MV-4-11 (cell line): ENCODE measurements at regions not wholly inside any gene's neighbourhood (a gene's known extent, or its start where the extent isn't known, plus 50 kb on each side); places are given as distances from the start of the nearest gene placed in this dataset.

Experiments used
- DNase-seq: peaks from one replicate; lab custom pipeline; 2025; lab: John Stamatoyannopoulos, UW

- DNase-seq = no peak
Observed at GRCh38 chr2:188720811-188721605, 253.2 kb upstream of the COL3A1 start.

GRCh38 chr2:188721784-188722183 lies 252.4 kb upstream of the COL3A1 start:
- DNase-seq = no peak

GRCh38 chr2:188725746-188726360 lies 248.3 kb upstream of the COL3A1 start:
- DNase-seq = no peak

- no peak for DNase-seq
Observed at GRCh38 chr2:188726626-188727247, 247.4 kb upstream of the COL3A1 start.

- no peak for DNase-seq
Observed at GRCh38 chr2:188727846-188728245, 246.3 kb upstream of the COL3A1 start.

- DNase-seq = no peak
Observed at GRCh38 chr2:188734691-188735090, 239.5 kb upstream of the COL3A1 start.

- no peak for DNase-seq
Observed at GRCh38 chr2:188746727-188747126, 227.4 kb upstream of the COL3A1 start.

DNA sequence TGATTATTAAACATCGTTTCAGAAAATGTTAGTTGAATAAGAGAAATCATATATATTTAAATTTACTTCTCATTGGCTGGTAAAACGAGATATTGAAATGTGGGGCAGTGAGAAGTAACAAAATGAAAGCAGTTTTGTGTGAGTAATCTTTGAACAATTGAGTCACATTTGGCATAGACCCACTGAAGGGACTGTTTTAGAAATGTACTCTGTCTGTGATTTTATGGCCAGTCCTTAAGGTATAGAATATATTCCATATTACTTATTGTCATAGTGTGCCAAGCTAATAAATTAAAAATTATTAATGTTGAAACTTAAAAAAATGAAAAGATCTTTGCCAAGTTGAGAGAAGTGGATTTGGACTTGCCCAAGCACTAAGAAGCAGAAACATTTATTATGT lies 222.4 kb upstream of the COL3A1 start:
- DNase-seq = no peak

- no peak for DNase-seq
Observed at GRCh38 chr2:188752311-188752710, 221.9 kb upstream of the COL3A1 start.

DNA sequence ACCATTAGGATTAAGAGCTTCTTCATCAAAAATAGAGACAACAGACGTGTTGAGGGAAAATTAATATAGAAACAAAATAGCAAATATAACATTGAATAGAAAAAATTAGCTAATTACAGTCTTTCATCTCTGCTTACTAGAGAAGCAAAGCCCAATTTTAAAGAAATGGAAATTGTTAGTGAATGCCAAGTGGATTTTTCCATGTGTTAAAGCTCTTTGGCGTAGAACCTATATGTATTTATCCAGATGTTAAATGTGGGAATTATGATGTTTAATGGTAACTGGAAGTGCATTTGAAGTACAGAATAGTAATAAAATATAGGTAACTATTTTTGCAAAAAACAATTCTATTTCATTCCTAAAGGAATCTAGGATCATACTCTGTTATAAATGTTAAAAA lies 212.0 kb upstream of the COL3A1 start:
- no peak for DNase-seq

DNA sequence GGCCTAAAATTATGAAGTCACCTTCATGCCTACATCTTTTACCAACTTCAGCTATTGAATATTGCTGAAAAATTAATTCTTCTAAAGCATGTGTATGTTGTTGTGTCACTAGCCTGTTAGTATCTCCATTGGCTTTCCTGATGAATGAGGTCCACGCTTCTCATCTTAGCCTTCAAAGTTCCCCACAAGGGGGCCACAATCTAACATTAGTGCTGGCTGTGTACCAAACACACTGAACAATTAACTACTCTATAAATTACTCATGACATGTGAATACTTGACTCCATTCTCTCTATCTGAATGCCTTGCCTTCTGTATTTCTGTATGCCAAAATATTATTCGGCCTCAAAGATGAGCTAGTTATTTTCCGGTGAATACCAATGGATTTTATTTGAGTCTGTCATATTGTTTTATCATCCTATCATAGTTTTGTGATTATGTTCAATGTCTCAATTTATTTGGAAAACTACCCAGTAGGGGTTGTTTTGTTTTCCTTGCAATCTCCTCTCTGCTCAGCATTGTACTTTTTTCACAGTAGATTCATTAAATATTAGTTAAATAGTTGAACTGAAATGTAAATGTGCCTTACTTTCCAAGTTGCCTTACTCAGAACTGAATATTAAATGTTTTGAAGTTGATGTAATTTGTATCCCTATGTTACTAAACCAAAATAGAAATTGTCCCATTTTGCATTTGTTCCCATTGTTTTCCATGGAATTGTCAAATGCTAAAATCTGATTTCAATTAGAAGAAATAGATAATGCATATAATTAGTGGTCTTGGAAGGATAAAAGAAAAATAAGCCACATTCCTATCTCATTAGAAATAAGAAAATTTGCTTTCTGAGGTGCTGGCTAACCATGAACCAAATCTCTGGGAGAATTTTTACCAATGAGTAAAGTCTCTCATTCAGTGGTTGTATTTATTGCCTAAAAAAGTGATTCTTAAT lies 208.4 kb upstream of the COL3A1 start:
- DNase-seq = no peak

DNA sequence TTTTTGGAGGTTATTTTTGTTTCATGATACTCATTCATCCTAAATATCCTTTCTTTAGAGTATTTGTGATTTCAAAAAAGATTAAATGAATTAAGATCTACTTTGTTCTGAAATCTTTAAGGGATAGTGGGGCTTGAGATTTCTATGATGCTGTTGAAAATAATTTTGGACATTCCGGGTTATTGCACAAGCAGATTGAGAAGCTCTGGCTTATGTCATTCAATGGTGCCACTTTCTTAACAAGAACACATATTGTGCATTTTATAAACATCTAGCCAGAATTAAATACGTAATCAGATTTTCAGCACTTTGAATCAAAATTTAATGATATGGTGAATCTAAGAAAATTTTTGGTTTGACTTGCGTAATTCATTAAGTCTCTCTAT lies 207.7 kb upstream of the COL3A1 start:
- no peak for DNase-seq

GRCh38 chr2:188767176-188767575 lies 207.0 kb upstream of the COL3A1 start:
- DNase-seq = no peak

DNA sequence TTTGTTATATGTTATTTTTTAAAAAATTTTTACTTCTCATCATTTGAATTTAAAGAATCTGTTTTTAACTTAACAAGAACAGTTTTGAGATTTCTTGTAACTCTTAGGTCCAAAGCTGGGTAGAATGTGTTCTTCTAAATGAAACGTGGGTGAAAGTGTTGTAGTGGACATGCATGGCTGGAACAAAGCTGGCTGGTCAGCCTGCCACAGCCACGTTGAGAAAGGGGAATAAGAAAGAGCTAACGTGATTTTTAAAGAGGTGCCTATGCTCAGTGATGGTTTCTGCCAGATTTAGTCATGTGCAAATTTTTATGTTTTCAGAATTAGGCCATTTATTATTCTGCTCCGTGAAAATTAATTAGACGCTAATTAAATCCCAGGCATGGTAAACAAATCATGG lies 203.9 kb upstream of the COL3A1 start:
- no peak for DNase-seq

GRCh38 chr2:188773075-188773474 lies 201.1 kb upstream of the COL3A1 start:
- DNase-seq = no peak

GRCh38 chr2:188776634-188777033 lies 197.5 kb upstream of the COL3A1 start:
- no peak for DNase-seq

DNA sequence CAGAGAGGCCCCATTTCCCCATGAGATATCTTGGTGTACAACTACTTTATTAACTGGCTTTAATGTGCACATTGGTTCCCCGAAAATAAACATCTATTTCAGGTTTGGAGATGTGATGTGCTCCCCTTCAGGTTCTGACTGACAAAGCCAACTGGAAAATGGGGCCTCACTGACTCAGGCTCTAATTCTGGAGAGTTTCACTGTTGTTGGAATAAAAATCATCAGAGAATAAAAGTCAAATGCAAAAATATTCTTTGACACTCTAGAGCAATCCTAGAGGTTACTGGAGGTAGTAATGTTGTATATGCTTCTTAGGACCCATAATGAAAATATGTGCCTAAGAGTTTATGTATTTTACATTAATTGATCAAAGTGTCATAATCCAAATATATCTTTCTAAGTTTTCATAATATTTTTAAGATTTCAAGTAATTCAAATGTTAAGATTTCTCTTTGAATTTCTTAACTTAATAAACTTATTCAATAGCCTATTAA lies 189.9 kb upstream of the COL3A1 start:
- DNase-seq = no peak

DNA sequence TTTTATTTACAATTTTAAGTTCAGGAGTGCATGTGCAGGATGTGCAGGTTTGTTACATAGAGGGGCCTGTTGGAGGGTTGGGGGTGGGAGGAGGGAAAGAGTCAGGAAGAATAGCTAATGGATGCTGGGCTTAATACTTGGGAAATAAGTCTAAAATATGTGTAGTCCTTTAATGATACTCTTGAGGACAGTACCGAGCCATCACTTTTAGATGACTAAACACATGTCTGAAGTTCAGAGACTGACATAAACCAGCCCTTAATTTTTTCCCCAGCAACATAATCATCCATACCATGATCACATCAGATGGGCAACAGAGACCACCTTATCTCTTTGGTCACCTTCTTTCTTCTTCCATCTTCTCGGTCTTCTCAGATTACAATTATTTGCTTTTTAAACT lies 189.1 kb upstream of the COL3A1 start:
- no peak for DNase-seq

DNA sequence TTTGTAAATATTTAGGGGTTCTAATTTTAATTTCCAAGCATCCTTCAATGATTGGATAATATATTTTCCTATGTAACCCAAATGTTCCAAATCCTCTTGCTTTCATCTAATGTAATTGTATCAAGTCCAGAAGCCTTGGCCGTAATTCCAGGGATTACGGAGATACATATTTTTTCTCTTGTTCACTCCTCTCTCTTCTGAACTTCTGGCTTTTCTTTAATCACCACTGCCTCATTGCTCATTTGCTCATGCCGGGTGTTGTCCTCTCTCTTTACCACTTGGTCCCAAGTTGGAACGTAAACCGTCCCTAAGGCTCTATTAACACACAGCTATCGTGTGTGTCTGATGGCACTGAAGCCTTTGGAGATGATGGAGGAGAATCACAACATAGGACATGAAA lies 188.7 kb upstream of the COL3A1 start:
- DNase-seq = no peak

DNA sequence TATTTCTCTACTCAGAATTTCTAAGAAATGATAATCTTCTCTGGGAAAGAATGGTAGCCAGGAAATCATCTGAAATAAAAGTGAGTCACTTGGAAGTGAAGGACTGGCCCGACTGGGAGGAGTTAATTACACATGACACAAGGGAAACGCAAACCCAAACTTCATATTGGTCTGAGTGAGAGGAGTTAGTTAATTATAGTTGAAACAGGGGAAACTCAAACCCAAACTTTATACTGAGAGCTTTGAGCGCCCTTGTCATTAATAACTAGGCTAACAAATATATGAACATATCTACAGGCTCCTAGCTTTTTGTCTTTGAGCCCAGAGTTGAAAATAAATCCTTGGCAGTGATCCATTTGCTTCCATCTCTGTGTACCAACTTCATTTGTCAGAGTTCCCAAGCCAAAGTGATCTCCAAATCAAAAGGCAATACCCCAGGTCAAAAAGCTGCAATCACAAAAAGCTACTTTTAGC lies 187.8 kb upstream of the COL3A1 start:
- no peak for DNase-seq

GRCh38 chr2:188787021-188787657 lies 187.0 kb upstream of the COL3A1 start:
- no peak for DNase-seq
